Neural progenitor cell (in vitro differentiated cells): ENCODE measurements at regions not wholly inside any gene's neighbourhood (a gene's known extent, or its start where the extent isn't known, plus 50 kb on each side); places are given as distances from the start of the nearest gene placed in this dataset.

Source experiments
- DNase-seq: peaks from one replicate; pipeline ENCODE4 v3.0.0-alpha.2; 2016; ENCODE audit warnings: low spot score
- H2AFZ ChIP-seq: fragments of 200-600 bp; sonication (generic); replicated peaks from 2 replicates; pipeline ENCODE4 v1.6.1; 2016; ENCODE audit warnings: antibody characterized with exemption
- H3F3A ChIP-seq: fragments of 200-600 bp; sonication (generic); 2 replicates; pipeline ENCODE4 v1.6.1; 2016; ENCODE audit warnings: antibody characterized with exemption, low read depth
- H3K27ac ChIP-seq: fragments of 200-600 bp; sonication (generic); 2 replicates; pipeline ENCODE4 v1.5.1; 2016; ENCODE audit warnings: mild to moderate bottlenecking
- H3K27me3 ChIP-seq: fragments of 200-600 bp; sonication (generic); 2 replicates; pipeline ENCODE4 v1.6.1; 2016; ENCODE audit warnings: mild to moderate bottlenecking, moderate library complexity
- H3K36me3 ChIP-seq: fragments of 200-600 bp; sonication (generic); 2 replicates; pipeline ENCODE4 v1.5.1; 2016
- H3K4me1 ChIP-seq: fragments of 200-600 bp; sonication (generic); 2 replicates; pipeline ENCODE4 v1.6.1; 2016; ENCODE audit warnings: mixed run types
- H3K4me2 ChIP-seq: fragments of 200-600 bp; sonication (generic); 2 replicates; pipeline ENCODE4 v1.6.1; 2016
- H3K4me3 ChIP-seq: fragments of 200-600 bp; sonication (generic); 2 replicates; pipeline ENCODE4 v1.5.1; 2016
- H3K79me2 ChIP-seq: fragments of 200-600 bp; sonication (generic); 2 replicates; pipeline ENCODE4 v1.6.1; 2016; ENCODE audit warnings: low read depth
- H3K9ac ChIP-seq: fragments of 200-600 bp; sonication (generic); 2 replicates; pipeline ENCODE4 v1.6.1; 2016
- H3K9me3 ChIP-seq: fragments of 200-600 bp; sonication (generic); 2 replicates; pipeline ENCODE4 v1.5.1; 2016; ENCODE audit warnings: low read depth
- H4K20me1 ChIP-seq: fragments of 200-600 bp; sonication (generic); 2 replicates; pipeline ENCODE4 v1.6.1; 2016; ENCODE audit warnings: low read depth
- H3K27ac Mint-ChIP-seq: 3 replicates; pipeline ENCODE4 v1.8.0; 2021; ENCODE audit warnings: mixed read lengths
- H3K27me3 Mint-ChIP-seq: 2 replicates; pipeline ENCODE4 v1.8.0; 2022; ENCODE audit warnings: low read depth, mild to moderate bottlenecking, inconsistent platforms, moderate library complexity, mixed read lengths; ENCODE audit not compliant: insufficient read depth
- H3K36me3 Mint-ChIP-seq: 3 replicates; pipeline ENCODE4 v1.8.0; 2021; ENCODE audit warnings: mixed read lengths
- H3K4me1 Mint-ChIP-seq: 3 replicates; pipeline ENCODE4 v1.8.0; 2021; ENCODE audit warnings: mixed read lengths
- H3K4me3 Mint-ChIP-seq: 3 replicates; pipeline ENCODE4 v1.8.0; 2021; ENCODE audit warnings: mild to moderate bottlenecking, moderate library complexity, mixed read lengths
- H3K9me3 Mint-ChIP-seq: 3 replicates; pipeline ENCODE4 v1.8.0; 2020; ENCODE audit warnings: mixed read lengths
- EZH2 ChIP-seq: fragments of 200-600 bp; sonication (generic); IDR thresholded peaks from 2 replicates; pipeline ENCODE4 v1.6.1; 2017; ENCODE audit warnings: antibody characterized with exemption, mild to moderate bottlenecking, moderate library complexity
- EZH2phosphoT487 ChIP-seq: fragments of 200-600 bp; sonication (generic); IDR thresholded peaks from 2 replicates; pipeline ENCODE4 v1.6.1; 2017; ENCODE audit warnings: antibody characterized with exemption
- TF ChIP-seq, protein P1 (sequence below): fragments of 200-600 bp; sonication (generic); IDR thresholded peaks from 2 replicates; pipeline ENCODE4 v1.5.1; 2017; ENCODE audit warnings: antibody characterized with exemption, mild to moderate bottlenecking

DNA sequence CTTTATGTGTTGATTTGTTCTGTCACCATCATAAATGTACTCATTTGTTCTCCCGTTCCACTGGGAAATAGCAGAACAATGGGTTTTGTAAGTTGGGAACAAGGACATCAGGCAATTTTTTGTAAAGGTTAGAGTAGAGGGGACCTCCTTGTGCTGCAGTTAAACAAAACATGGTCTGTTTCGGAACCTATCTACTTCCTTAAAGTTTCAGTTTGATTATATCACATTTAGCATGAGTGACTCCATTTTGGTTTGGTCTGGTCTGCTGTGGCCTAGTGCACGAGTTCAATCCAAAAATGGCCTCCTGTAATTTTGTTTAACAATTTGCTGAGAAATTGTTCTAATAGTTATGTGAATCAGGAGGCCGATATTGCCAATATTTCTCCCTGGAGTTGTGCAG lies 372.7 kb downstream of the NUAK1 start:
- Histone ChIP-seq H2AFZ (no peak overlapping the region), H3K4me2 (no peak overlapping the region), H3K36me3 (no peaks in the 10 kb centered on the region), H3K27ac (no peak overlapping the region), H3K9ac (no peak overlapping the region), H3F3A (peaks cover 6% of the 10 kb centered on the region), H3K27me3 (no peaks in the 10 kb centered on the region), H3K9me3 (no peaks in the 10 kb centered on the region), H3K79me2 (no peaks in the 10 kb centered on the region), H3K4me3 (no peak overlapping the region), H3K4me1 (peaks cover 31% of the 10 kb centered on the region), H4K20me1 (no peaks in the 10 kb centered on the region)
- TF ChIP-seq EZH2phosphoT487 (no peak), EZH2 (no peak)
- TF ChIP-seq, protein P1, sequence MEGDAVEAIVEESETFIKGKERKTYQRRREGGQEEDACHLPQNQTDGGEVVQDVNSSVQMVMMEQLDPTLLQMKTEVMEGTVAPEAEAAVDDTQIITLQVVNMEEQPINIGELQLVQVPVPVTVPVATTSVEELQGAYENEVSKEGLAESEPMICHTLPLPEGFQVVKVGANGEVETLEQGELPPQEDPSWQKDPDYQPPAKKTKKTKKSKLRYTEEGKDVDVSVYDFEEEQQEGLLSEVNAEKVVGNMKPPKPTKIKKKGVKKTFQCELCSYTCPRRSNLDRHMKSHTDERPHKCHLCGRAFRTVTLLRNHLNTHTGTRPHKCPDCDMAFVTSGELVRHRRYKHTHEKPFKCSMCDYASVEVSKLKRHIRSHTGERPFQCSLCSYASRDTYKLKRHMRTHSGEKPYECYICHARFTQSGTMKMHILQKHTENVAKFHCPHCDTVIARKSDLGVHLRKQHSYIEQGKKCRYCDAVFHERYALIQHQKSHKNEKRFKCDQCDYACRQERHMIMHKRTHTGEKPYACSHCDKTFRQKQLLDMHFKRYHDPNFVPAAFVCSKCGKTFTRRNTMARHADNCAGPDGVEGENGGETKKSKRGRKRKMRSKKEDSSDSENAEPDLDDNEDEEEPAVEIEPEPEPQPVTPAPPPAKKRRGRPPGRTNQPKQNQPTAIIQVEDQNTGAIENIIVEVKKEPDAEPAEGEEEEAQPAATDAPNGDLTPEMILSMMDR = no peak
- Mint-ChIP-seq H3K9me3 (peaks cover 16% of the 10 kb centered on the region), H3K27ac (no peak overlapping the region), H3K27me3 (peaks cover 2% of the 10 kb centered on the region), H3K4me3 (no peak overlapping the region), H3K36me3 (peaks cover 4% of the 10 kb centered on the region), H3K4me1 (peaks cover 30% of the 10 kb centered on the region)
- DNase-seq = no peak

DNA sequence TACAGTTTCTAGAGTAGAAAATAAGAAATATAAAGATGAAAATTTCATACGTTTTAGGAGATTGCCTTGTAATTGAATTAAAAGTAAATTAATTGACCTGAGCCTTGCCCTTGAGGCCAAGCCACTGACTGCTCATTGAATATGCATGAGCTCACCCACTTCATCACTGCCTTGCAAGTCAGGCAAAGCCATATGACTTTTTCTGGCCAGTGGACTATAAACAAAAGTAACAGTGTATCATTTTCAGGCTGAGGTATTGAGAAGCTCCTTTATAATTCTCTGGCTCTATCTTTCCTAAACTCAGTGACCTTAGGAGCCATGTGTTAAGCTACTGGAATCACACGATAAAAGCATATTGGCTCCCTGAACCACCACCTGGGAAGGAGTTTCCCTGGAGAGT lies 369.3 kb downstream of the NUAK1 start:
- peaks cover 12% of the 10 kb centered on the region for H3K9me3 Mint-ChIP-seq
- TF ChIP-seq EZH2 (no peak), EZH2phosphoT487 (no peak)
- TF ChIP-seq, protein P1 = no peak
- H3K4me1 Mint-ChIP-seq = peaks cover 27% of the 10 kb centered on the region
- Histone ChIP-seq H3K27ac (no peak overlapping the region), H3K9me3 (no peaks in the 10 kb centered on the region), H3K4me2 (no peak overlapping the region), H3K4me1 (peaks cover 23% of the 10 kb centered on the region), H3K36me3 (no peaks in the 10 kb centered on the region), H3K27me3 (no peaks in the 10 kb centered on the region), H3K4me3 (no peak overlapping the region), H3K9ac (no peak overlapping the region), H3F3A (no peaks in the 10 kb centered on the region), H4K20me1 (no peaks in the 10 kb centered on the region), H3K79me2 (no peaks in the 10 kb centered on the region), H2AFZ (no peak overlapping the region)
- H3K36me3 Mint-ChIP-seq = peaks cover 1% of the 10 kb centered on the region
- H3K4me3 Mint-ChIP-seq = no peak overlapping the region
- DNase-seq = no peak
- H3K27me3 Mint-ChIP-seq = peaks cover 2% of the 10 kb centered on the region
- H3K27ac Mint-ChIP-seq = peak overlapping the region; percentile 47

DNA sequence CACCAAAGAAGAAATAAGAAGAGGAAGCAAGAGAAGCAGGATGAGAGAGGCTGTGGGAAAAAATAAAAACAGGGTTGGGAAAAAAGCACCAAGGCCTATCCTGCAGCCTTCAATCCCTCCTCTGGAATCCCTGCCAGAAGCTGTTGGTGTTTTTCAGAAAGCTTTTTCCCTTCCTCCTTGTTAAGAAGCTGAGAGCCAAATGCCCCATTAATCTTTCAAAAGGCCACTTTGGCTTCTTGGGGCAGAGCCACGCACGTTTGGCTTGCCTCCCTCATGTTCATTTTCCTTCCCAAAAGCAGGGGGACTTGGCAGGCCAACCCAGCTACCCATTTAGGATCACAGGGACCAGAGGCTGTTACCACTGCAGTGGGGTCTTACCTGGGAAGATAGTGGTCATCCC lies 365.3 kb downstream of the NUAK1 start:
- Mint-ChIP-seq H3K4me3 (no peak overlapping the region), H3K27ac (no peak overlapping the region), H3K36me3 (peaks cover 1% of the 10 kb centered on the region), H3K9me3 (peaks cover 11% of the 10 kb centered on the region), H3K4me1 (peaks cover 18% of the 10 kb centered on the region), H3K27me3 (no peaks in the 10 kb centered on the region)
- Histone ChIP-seq H4K20me1 (no peaks in the 10 kb centered on the region), H3K4me2 (no peak overlapping the region), H3K4me1 (peaks cover 15% of the 10 kb centered on the region), H3K27ac (no peak overlapping the region), H3K9me3 (no peaks in the 10 kb centered on the region), H3K9ac (no peak overlapping the region), H3K79me2 (no peaks in the 10 kb centered on the region), H3K4me3 (no peak overlapping the region), H3K27me3 (no peaks in the 10 kb centered on the region), H2AFZ (peak overlapping the region; percentile 12), H3F3A (no peaks in the 10 kb centered on the region), H3K36me3 (no peaks in the 10 kb centered on the region)
- no peak for DNase-seq
- TF ChIP-seq EZH2 (no peak), EZH2phosphoT487 (no peak)
- TF ChIP-seq, protein P1 = no peak
